Activated CD4-positive, alpha-beta T cell treated with anti-CD3 and anti-CD28 coated beads for 24 hours (primary cell): ENCODE measurements at regions not wholly inside any gene's neighbourhood (a gene's known extent, or its start where the extent isn't known, plus 50 kb on each side); places are given as distances from the start of the nearest gene placed in this dataset.

Experiments
- DNase-seq, 2 donors: peaks; one replicate each; pipeline ENCODE4 v3.0.0-alpha.2; 2020; ENCODE audit warnings: low read depth in 2 of 2

- no peak for DNase-seq
Measured at GRCh38 chr11:79918846-79919245, 478.0 kb upstream of the TENM4 start.

DNA sequence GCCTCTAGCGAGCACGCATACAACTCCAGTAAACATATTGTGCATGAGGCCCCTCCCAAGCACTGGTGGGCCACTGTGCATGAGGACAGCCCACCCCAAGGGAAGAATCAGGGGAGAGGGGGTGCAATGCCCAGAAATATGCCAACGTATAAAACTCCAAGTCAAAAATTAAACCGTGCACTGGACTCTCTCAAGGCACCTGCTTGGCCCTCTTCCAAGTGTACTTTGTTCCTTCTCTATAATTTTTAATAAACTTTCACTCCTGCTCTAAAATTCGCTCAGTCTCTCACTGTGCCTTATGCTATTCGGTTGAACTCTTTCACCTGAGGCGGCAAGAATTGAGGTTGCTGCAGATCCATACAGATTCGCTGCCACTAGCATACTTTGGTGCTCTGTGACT is 465.3 kb upstream of the TENM4 start:
- DNase-seq = no peak

DNA sequence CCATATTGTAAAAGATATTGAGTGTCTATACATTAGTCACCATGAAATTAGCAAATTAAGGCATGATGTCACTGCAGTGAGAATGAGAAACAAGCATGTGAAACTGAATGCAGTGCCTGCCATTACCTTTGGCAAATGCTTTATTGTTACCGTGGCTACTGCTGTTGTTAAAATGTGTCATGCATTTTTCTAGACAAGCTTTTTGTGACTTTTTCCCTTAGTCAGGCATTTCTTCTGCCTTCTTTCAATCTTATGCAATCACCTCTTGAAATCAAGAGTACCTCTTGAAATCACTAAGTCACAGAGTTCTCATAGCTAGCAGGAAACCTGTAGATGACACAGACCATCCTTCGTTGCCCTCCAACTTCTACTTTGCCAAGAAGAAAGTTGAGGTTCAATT is 461.7 kb upstream of the TENM4 start:
- DNase-seq = no peak

DNA sequence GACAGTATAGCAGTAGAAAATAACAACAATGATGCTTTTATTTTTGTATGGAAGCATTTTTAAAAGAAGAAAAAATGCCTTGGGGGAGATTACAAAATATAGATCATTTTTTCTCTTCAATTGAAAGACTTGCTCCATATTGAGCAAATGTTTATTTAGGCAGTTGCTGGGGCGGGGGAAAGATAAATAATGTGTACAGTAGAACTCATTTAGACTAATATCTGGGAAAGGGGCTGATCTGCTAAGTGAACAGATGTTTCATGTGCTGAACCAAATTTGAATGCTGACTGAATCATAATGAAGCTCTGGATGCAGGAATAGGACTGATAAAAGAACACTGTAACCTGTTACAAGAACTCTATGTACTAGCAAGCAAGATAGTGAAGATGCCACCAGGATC is 457.1 kb upstream of the TENM4 start:
- no peak for DNase-seq

DNA sequence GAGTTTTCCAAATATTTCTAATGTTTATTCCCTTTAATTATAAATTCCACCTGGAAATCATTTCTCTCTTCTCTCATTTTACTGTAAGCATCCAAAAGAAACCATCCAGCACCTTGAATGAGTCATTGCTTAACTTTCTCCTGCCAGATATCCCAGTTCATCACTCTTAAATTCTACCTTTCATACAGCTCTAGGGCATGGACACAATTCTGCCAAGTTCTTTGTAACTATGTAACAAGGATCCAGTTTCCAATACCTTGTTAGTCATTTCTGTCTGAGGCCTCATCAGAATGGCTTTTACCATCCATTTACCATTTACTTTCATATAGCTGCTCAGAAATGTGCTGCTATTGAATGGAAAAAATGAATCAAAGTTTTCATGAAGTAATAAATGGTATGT is 455.4 kb upstream of the TENM4 start:
- DNase-seq = no peak

GRCh38 chr11:79894111-79894510 is 453.3 kb upstream of the TENM4 start:
- no peak for DNase-seq

GRCh38 chr11:79890272-79890671 is 449.4 kb upstream of the TENM4 start:
- no peak for DNase-seq

DNA sequence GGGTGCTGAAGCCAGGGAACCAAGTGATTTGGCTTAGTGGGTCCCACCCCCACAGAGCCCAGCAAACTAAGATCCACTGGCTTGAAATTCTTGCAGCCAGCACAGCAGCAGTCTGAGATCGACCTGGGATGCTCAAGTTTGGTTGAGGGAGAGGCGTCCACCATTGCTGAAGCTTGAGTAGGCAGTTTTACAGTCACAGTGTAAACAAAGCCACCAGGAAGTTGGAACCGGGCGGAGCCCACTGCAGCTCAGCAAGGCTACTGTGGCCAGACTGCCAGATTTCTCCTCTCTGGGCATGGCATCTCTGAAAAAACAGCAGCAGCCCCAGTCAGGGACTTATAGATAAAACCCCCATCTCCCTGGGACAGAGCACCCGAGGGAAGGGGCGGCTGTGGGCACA is 424.1 kb upstream of the TENM4 start:
- DNase-seq = no peak

DNA sequence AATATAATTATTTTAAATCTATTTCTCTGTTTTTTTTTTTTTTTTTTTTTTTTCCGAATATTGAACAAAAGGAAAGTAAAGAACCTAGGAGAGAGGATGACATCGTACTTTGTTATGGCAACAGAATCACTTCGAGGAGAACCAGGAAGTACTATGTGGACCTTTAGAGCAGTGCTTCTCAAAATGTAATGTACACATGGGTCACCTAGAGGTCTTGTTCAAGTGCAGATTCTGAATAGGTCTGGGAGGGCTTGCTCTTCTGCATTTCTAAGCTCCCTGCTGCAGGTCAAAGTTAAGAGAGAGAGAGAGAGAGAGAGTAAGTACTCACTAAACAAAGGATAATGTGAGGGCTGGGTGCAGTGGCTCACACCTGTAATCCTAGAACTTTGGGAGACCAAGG is 419.5 kb upstream of the TENM4 start:
- no peak for DNase-seq

DNA sequence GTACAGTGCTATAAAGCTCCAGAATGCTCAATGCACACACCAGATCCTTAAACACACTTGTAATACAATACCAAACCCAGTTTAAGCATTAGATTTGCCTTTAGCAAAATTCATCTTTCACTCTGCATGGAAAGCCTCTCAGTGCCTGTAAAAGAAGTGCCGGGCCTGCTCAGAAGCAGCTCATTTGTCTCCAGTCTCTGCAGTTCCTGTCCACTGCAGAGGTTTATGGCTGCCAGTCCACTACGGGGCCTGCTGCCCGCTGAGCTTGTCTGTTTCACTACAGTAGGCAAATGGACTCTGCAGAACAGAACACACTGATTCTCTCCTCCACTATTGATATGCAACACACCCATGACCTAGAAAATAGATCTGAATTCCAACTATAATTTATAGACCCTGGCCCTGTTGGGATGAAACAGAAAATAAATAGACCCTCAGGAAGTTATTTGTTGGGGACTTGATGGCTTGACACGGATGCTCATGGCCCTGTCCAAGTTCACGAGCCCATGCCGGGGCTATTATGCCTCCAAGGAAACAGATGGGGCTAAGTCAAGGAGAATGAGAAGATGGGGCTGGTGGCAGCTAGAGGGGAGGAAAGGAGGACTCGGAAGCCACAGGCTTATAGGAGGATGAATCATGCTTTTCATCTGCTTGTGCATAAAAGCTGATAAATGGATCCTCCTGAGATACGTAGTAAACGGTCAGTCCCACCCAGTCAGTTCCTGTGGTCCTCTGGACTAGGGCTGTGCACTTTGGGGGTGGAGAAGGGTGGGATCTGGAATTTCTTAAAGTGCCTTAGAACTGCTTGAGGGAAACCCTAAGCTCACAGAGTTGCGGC is 416.8 kb upstream of the TENM4 start:
- DNase-seq = no peak

DNA sequence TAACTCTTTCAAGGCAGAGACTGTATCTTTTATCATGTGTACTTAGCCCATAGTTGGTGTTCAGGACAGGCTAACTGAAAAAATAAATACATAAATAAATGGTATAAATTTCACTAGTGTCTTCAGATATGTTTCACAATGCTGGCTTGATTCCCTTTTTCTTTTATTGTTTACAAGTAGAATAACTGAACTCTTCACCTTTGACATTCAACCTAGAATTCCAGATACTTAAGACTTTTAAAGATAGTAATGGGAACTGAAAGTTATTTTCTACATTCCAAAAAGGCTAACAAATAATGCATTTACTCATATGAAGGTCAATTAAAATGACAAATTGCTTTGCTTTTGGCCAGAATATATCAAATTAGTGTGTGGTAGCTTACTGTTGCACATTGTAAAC is 411.3 kb upstream of the TENM4 start:
- DNase-seq = no peak

GRCh38 chr11:79845002-79845709 is 404.3 kb upstream of the TENM4 start:
- no peak for DNase-seq

DNA sequence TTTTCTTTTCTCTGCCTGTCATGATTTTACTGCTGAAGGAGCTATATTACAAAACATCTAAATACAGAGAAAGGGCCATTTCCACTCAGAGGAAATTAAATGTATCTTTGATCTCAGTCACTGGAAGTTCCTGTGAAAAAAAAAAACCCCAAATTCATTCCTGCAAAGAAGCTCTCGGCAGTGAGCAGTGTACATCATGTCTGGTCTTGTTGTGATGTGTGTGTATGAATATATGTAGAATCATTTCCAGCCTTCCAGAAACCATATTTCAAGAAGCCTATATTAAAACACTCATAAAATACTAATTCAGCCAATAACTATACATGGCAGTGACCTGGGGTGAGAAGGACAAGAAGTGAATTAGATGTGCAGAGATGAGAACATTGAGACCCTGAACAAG is 393.2 kb upstream of the TENM4 start:
- no peak for DNase-seq

DNA sequence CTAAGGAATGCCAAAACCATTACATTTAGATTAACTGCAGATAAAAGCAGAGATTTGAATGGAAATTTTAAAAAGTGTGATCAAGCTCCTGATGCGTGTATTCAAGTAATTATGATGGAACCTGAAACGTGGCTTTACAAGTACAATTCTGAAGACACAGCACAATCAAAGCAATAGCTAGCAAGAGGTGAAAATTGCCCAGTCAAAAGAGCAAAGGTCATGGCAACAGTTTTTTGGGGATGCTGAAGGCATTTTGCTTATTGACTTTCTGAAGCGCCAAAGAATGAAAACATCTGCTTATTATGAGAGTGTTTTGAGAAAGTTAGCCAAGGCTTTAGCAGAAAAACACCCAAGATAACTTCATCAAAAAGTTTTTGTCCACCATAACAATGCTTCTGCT is 389.6 kb upstream of the TENM4 start:
- DNase-seq = no peak

DNA sequence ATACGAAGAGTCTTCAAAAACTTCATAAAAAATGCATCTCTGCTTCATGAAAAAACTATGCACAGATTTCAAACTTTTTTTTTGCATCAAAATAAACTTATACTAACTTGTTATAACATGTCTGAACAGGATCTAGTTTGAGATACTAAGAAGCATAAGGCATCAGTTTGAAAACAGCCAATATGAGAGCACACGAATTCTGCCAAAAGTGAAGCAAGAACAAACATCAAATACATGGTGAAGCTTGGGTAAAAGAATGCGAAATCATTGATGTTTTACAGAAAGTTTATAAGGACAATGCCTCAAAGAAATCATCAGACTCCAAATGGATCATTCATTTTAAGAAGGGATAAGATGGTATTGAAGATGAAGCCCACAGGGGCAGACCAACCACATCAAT is 389.1 kb upstream of the TENM4 start:
- no peak for DNase-seq

DNA sequence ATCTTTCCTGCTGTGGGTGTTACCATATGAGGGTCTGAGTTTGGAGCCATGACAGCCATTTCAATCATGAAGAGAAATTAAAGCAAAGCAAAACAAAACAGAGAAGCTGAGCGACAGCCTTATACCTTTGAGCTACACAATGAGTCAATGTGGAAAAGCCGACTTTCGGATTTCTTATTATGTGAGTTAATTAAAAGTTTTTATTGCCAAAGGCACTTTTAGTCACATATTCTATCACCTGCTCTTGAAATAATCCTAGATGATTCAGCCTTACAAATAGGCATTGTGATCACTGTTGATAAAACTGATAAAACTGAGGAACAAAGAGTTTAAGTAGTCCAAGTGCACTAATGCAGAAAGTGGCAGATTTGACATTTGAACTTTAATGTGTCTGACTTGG is 381.9 kb upstream of the TENM4 start:
- DNase-seq = no peak

DNA sequence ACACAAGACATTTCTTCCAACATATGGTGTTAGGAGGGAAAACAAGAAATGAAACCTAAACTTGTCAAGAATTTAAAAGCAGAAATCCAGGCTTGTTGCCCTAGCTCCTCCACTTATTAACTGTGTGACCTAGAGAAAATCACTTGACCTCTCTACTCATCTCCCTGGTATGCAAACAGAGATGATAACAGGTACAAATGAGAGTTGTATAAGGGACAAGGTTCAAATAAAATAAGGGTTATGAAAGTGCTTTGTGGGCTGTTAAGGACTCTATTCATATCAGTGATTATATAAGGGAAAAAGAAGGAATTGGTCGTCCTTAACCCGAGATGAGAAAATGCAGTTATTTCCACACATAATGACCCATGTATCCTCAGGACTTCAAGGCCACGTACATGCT is 372.7 kb upstream of the TENM4 start:
- no peak for DNase-seq

DNA sequence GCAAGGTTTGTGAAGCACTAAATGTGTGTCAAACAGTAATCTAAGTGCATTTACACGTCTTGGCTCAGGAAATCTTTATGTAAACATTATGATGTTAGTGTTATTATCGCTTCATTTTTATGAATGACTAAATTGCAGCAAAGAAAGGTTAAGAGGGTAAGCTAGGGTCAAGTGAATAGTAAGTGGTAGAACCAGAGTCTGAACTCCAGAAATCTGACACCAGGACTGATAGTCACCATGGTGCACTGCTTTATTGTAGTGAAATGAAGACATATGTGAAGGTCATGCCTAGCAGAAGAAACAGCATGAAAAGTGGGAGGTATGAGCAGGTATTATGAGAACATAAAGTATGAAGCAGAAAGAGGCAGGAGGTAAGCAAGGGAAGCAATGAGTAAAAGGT is 368.7 kb upstream of the TENM4 start:
- DNase-seq = no peak

- no peak for DNase-seq
Measured at GRCh38 chr11:79807506-79807905, 366.7 kb upstream of the TENM4 start.

- no peak for DNase-seq
Measured at GRCh38 chr11:79796704-79797103, 355.9 kb upstream of the TENM4 start.

DNA sequence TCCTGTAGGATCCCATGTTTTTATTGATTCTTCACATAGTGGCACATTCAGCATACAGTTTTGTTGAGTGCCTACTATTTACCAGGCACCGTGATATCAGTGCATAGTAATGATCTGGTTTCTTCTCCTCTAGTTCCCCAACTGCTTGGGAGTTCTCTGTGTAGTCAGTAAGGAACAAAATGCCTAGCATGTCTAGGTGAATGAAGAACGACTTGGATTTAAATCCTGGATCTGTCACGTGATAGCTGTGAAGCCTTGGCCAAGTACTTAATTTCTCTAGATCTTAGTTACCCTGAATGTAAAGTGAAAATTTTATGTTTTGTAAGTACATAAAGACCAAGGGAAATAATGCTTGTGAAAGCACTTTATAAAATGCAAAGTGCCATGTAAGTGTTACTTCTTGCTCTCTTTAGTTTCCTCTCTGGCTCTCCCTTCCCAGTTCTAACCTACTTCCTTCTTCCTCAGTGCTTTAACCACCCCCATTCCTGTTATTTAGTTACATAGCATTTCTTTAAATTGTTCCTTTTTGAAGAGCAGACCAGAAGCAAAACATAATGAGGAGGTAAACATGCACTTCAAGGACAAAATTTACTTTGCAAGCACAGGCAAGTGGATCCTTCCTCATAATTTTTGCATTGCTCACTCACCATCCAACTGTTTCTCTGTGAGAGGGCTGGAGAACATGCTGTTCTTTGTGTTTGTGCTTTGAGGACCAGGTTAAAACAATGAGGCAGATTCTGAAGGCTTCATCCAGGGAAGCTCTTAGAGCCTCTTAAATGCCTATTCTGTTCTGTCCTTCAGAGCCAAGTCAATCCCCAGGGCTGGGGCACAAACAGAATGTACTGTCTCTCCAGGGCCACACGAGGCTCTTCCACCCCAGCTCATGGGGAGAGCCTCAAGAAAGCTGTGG is 353.9 kb upstream of the TENM4 start:
- DNase-seq = no peak

DNA sequence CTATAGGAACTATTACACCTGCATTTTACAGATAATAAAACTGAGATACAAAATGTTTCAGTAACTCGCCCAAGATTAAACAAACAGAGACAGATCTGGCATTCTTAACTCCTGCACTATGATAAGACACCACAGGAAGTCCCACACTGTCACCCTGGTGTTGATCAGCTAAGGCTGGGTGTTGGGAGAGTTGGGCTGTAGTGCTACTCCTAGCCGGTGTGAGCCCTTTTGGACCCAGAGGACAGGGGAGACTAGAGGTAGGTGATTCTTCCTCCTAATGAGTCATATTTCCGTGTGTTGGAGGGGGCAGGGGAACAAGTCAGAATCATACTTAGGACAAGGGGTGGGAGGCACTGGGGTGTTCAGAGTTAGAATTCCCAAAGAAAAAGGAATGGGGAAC is 353.2 kb upstream of the TENM4 start:
- no peak for DNase-seq
